ENCODE measurements at regions not wholly inside any gene's neighbourhood (a gene's known extent, or its start where the extent isn't known, plus 50 kb on each side); places are given as distances from the start of the nearest gene placed in this dataset.

DNA sequence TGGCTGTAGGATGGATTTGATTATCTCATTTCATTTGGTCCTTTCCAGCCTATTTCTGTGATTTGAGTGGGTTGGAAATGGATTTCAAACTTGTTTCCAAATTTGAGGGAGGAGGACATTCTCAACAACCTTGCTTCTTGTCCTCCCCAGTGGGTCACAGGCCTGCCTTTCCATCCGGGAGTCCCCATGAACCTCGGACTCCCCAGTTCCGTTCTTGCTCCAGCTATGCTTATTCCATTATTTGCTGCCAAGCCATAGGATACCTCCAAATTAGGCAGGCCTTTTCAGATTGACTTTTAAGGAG is 97.8 kb downstream of the DUSP10 start:
- TF ChIP-seq, protein P1, sequence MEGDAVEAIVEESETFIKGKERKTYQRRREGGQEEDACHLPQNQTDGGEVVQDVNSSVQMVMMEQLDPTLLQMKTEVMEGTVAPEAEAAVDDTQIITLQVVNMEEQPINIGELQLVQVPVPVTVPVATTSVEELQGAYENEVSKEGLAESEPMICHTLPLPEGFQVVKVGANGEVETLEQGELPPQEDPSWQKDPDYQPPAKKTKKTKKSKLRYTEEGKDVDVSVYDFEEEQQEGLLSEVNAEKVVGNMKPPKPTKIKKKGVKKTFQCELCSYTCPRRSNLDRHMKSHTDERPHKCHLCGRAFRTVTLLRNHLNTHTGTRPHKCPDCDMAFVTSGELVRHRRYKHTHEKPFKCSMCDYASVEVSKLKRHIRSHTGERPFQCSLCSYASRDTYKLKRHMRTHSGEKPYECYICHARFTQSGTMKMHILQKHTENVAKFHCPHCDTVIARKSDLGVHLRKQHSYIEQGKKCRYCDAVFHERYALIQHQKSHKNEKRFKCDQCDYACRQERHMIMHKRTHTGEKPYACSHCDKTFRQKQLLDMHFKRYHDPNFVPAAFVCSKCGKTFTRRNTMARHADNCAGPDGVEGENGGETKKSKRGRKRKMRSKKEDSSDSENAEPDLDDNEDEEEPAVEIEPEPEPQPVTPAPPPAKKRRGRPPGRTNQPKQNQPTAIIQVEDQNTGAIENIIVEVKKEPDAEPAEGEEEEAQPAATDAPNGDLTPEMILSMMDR (conservative IDR thresholded peaks at IDR 0.05) = no peak
- no peak for TF ChIP-seq ZFX (IDR thresholded peaks at IDR 0.05)
